GM19463 (cell line): ENCODE measurements at regions not wholly inside any gene's neighbourhood (a gene's known extent, or its start where the extent isn't known, plus 50 kb on each side); places are given as distances from the start of the nearest gene placed in this dataset.

Source experiments
- ATAC-seq: cut with Tn5 transposase; IDR thresholded peaks from one replicate; pipeline ENCODE4 v1.9.1; 2021; ENCODE audit warnings: mild to moderate bottlenecking, moderate library complexity; ENCODE audit not compliant: unreplicated experiment

DNA sequence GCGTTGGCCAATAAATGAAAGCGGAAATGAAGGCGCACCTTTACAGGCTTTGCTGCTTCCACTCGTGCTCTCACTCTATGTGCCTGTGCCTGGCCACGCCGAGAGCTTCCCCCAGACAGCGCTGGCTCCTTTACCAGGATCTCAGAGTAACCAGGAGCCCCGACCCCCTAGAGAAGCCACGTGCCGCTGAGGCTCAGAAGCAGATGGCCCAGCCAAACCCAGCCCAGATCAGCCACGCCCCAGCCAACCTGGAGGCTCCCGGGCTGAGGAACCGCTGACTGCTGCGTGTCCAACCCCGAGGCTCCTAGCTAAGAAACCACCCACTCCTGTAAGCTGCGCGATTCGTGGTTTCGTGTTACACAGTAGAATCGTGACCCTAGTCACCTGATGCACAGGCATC is 199.3 kb downstream of the NCK2 start:
- no peak for ATAC-seq
